Esophagus squamous epithelium (tissue), 5 donors: ENCODE measurements at regions not wholly inside any gene's neighbourhood (a gene's known extent, or its start where the extent isn't known, plus 50 kb on each side); places are given as distances from the start of the nearest gene placed in this dataset.

Experiments used
- DNase-seq: peaks from one replicate; lab custom pipeline; 2025; lab: John Stamatoyannopoulos, UW
- H3K27ac ChIP-seq, 4 donors: fragments of 200-600 bp; sonication (generic); one replicate each; pipeline ENCODE4 v1.5.1; 2016 to 2019; ENCODE audit warnings: mild to moderate bottlenecking in 1 of 4
- H3K27me3 ChIP-seq, 4 donors: fragments of 200-600 bp; sonication (generic); 1 replicate in 3 of 4; 2 replicates in 1 of 4; pipeline versions ENCODE4 v1.5.1 to v1.6.0; 2017 to 2021; ENCODE audit warnings: antibody characterized with exemption in 1 of 4
- H3K36me3 ChIP-seq, 3 donors: fragments of 200-600 bp; sonication (generic); one replicate each; pipeline ENCODE4 v1.5.1; 2016 to 2019
- H3K4me1 ChIP-seq, 3 donors: fragments of 200-600 bp; sonication (generic); one replicate each; pipeline ENCODE4 v1.5.1; 2017 to 2019
- H3K4me3 ChIP-seq, 4 donors: fragments of 200-600 bp; sonication (generic); 1 replicate in 3 of 4; 2 replicates in 1 of 4; pipeline ENCODE4 v1.5.1; 2016 to 2019; ENCODE audit warnings: mild to moderate bottlenecking in 2 of 4, moderate library complexity in 1 of 4
- H3K9me3 ChIP-seq, 3 donors: fragments of 200-600 bp; sonication (generic); one replicate each; pipeline ENCODE4 v1.5.1; 2016 to 2019
- CTCF ChIP-seq, 6 experiments: fragments of 450-650 bp in 4 of 6; fragments of 200-600 bp in 2 of 6; sonication (generic) in 2 of 6; IDR thresholded peaks; one replicate each; pipeline ENCODE4 v1.5.1; 2016 to 2019; ENCODE audit warnings: antibody characterized with exemption in 6 of 6, mild to moderate bottlenecking in 4 of 6, moderate library complexity in 4 of 6
- POLR2A ChIP-seq, 4 donors: fragments of 450-650 bp; IDR thresholded peaks; one replicate each; pipeline ENCODE4 v1.6.1; 2017; ENCODE audit warnings: antibody characterized with exemption in 4 of 4, mild to moderate bottlenecking in 4 of 4, moderate library complexity in 3 of 4
- WGBS, 2 donors: methylation state at CpG; one replicate each; pipeline ENCODE4 v1.1.5; 2018; 5-methylcytosine and 5-hydroxymethylcytosine counted together
- intact Hi-C: fragments of 100-400 bp; cut with DNase I; formaldehyde crosslinking; loops from one replicate; pipeline ENCODE4 v1.15.0; 2022
- donor health status: DM: yes; HTN: yes; CAD: no.

- H3K9me3 ChIP-seq = no peaks in the 10 kb centered on the region
- no peak overlapping the region for H3K27ac ChIP-seq
- TF ChIP-seq POLR2A (IDR thresholded peaks at IDR 0.05) = no peak
- no peak for TF ChIP-seq CTCF (IDR thresholded peaks at IDR 0.05)
- no peaks in the 10 kb centered on the region for H3K36me3 ChIP-seq
- intact Hi-C loops = no loop called here
- no peaks in the 10 kb centered on the region for H3K4me1 ChIP-seq
- 74 to 77% methylated on average over 7 of the region's 7 CpGs for WGBS, 2 donors
- H3K27me3 ChIP-seq = no peaks in the 10 kb centered on the region
- no peak overlapping the region for H3K4me3 ChIP-seq
- no peak for DNase-seq
Measured at GRCh38 chr6:9938801-9939200, 476.1 kb downstream of the TFAP2A start.

GRCh38 chr6:9937031-9937763 lies 477.7 kb downstream of the TFAP2A start:
- Histone ChIP-seq H3K27ac (no peak overlapping the region), H3K9me3 (no peaks in the 10 kb centered on the region), H3K4me3 (no peak overlapping the region), H3K4me1 (peaks cover 0 to 4% (median 0%) of the 10 kb centered on the region in 3 donors), H3K27me3 (no peaks in the 10 kb centered on the region), H3K36me3 (no peaks in the 10 kb centered on the region)
- intact Hi-C loops = no loop called here
- 63 to 82% methylated on average over 13 of the region's 13 CpGs for WGBS, 2 donors
- TF ChIP-seq CTCF (IDR thresholded peaks at IDR 0.05) (no peak), POLR2A (IDR thresholded peaks at IDR 0.05) (no peak)
- DNase-seq = no peak

- no peak overlapping the region for H3K4me3 ChIP-seq
- H3K36me3 ChIP-seq = no peaks in the 10 kb centered on the region
- H3K27me3 ChIP-seq = no peaks in the 10 kb centered on the region
- DNase-seq = no peak
- H3K9me3 ChIP-seq = no peaks in the 10 kb centered on the region
- TF ChIP-seq POLR2A (IDR thresholded peaks at IDR 0.05) (no peak), CTCF (IDR thresholded peaks at IDR 0.05) (no peak)
- intact Hi-C loops = no loop called here
- 79 to 86% methylated on average over 7 of the region's 7 CpGs for WGBS, 2 donors
- H3K27ac ChIP-seq = no peak overlapping the region
- H3K4me1 ChIP-seq = peaks cover 0 to 4% (median 0%) of the 10 kb centered on the region in 3 donors
Measured at GRCh38 chr6:9936551-9936950, 478.3 kb downstream of the TFAP2A start.

GRCh38 chr6:9933677-9934076 lies 481.2 kb downstream of the TFAP2A start:
- no peak for TF ChIP-seq CTCF (IDR thresholded peaks at IDR 0.05)
- no peak for TF ChIP-seq POLR2A (IDR thresholded peaks at IDR 0.05)
- Histone ChIP-seq H3K4me3 (no peak overlapping the region), H3K4me1 (peaks cover 0 to 4% (median 0%) of the 10 kb centered on the region in 3 donors), H3K9me3 (peaks cover 0 to 6% (median 0%) of the 10 kb centered on the region in 3 donors), H3K27me3 (no peaks in the 10 kb centered on the region), H3K27ac (no peak overlapping the region), H3K36me3 (no peaks in the 10 kb centered on the region)
- DNase-seq = no peak
- intact Hi-C loops = no loop called here
- WGBS, 2 donors = 39 to 41% methylated on average over 2 of the region's 2 CpGs

GRCh38 chr6:9927275-9927674 lies 487.6 kb downstream of the TFAP2A start:
- intact Hi-C loops = no loop called here
- H3K4me1 ChIP-seq = no peaks in the 10 kb centered on the region
- H3K27ac ChIP-seq = no peak overlapping the region
- TF ChIP-seq POLR2A (IDR thresholded peaks at IDR 0.05) = no peak
- TF ChIP-seq CTCF (IDR thresholded peaks at IDR 0.05) = no peak
- no peak for DNase-seq
- peaks cover 0 to 6% (median 0%) of the 10 kb centered on the region in 3 donors for H3K9me3 ChIP-seq
- no peaks in the 10 kb centered on the region for H3K36me3 ChIP-seq
- H3K27me3 ChIP-seq = no peaks in the 10 kb centered on the region
- no peak overlapping the region for H3K4me3 ChIP-seq
- 79 to 92% methylated on average over 1 of the region's 1 CpG for WGBS, 2 donors
